OCI-LY1 (cell line): ENCODE measurements at regions not wholly inside any gene's neighbourhood (a gene's known extent, or its start where the extent isn't known, plus 50 kb on each side); places are given as distances from the start of the nearest gene placed in this dataset.

Source experiments
- H2AFZ ChIP-seq: fragments of 200-600 bp; sonication (generic), shearing (Covaris generic); 2 replicates; pipeline ENCODE4 v1.6.0; 2014; ENCODE audit warnings: antibody characterized with exemption, mild to moderate bottlenecking, low read length
- H3F3A ChIP-seq: fragments of 200-600 bp; sonication (generic), shearing (Covaris generic); 2 replicates; pipeline ENCODE4 v1.6.0; 2014; ENCODE audit warnings: mild to moderate bottlenecking, antibody characterized with exemption, low read length, moderate library complexity; ENCODE audit not compliant: insufficient read depth
- H3K27ac ChIP-seq: fragments of 200-600 bp; sonication (generic); 2 replicates; pipeline ENCODE4 v1.5.1; 2014; ENCODE audit warnings: low read length, mixed run types, mild to moderate bottlenecking, low read depth; ENCODE audit not compliant: poor library complexity, severe bottlenecking
- H3K27me3 ChIP-seq: fragments of 200-600 bp; sonication (generic); 2 replicates; pipeline ENCODE4 v1.6.0; 2014; ENCODE audit warnings: antibody characterized with exemption, mild to moderate bottlenecking, low read length, moderate library complexity; ENCODE audit not compliant: insufficient read depth
- H3K36me3 ChIP-seq: fragments of 200-600 bp; sonication (generic); 2 replicates; pipeline ENCODE4 v1.6.1; 2014; ENCODE audit warnings: mild to moderate bottlenecking, antibody characterized with exemption, low read length, moderate library complexity, mixed read lengths; ENCODE audit not compliant: insufficient read depth
- H3K4me1 ChIP-seq: fragments of 200-600 bp; sonication (generic); 2 replicates; pipeline ENCODE4 v1.5.1; 2014; ENCODE audit warnings: mild to moderate bottlenecking, low read length, moderate library complexity; ENCODE audit not compliant: insufficient read depth, severe bottlenecking
- H3K4me2 ChIP-seq: fragments of 200-600 bp; sonication (generic), shearing (Covaris generic); 2 replicates; pipeline ENCODE4 v1.6.1; 2014; ENCODE audit warnings: low read length
- H3K4me3 ChIP-seq: fragments of 200-600 bp; sonication (generic); 2 replicates; pipeline ENCODE4 v1.5.1; 2014; ENCODE audit warnings: low read length, low read depth, mild to moderate bottlenecking, mixed read lengths; ENCODE audit not compliant: poor library complexity, severe bottlenecking
- H3K79me2 ChIP-seq: fragments of 200-600 bp; shearing (Covaris generic); 2 replicates; pipeline ENCODE4 v1.6.1; 2016; ENCODE audit warnings: mixed run types, low read length, mixed read lengths; ENCODE audit not compliant: insufficient read depth
- H3K9ac ChIP-seq: fragments of 200-600 bp; sonication (generic), shearing (Covaris generic); 2 replicates; pipeline ENCODE4 v1.6.1; 2014; ENCODE audit warnings: mild to moderate bottlenecking, low read length, mixed read lengths
- H3K9me2 ChIP-seq: fragments of 200-600 bp; sonication (generic), shearing (Covaris generic); 2 replicates; pipeline ENCODE4 v1.6.1; 2014; ENCODE audit warnings: low read depth, mild to moderate bottlenecking, low read length, mixed read lengths
- H3K9me3 ChIP-seq: fragments of 200-600 bp; shearing (Covaris generic); 2 replicates; pipeline ENCODE4 v1.6.1; 2014; ENCODE audit warnings: low read length, mixed read lengths
- H4K20me1 ChIP-seq: fragments of 200-600 bp; sonication (generic), shearing (Covaris generic); 2 replicates; pipeline ENCODE4 v1.6.0; 2016; ENCODE audit warnings: mild to moderate bottlenecking, low read length; ENCODE audit not compliant: insufficient read depth
- EZH2 ChIP-seq: fragments of 200-600 bp; sonication (generic), shearing (Covaris generic); IDR thresholded peaks from 2 replicates; pipeline ENCODE4 v1.8.0; 2017; ENCODE audit warnings: borderline replicate concordance, mixed run types, mild to moderate bottlenecking, antibody characterized with exemption, low read length, moderate library complexity, mixed read lengths
- TF ChIP-seq, protein P1 (sequence below): fragments of 200-600 bp; sonication (generic), shearing (Covaris generic); IDR thresholded peaks from 2 replicates; pipeline ENCODE4 v1.5.1; 2017; ENCODE audit warnings: mild to moderate bottlenecking, antibody characterized with exemption, low read length, moderate library complexity, mixed read lengths

DNA sequence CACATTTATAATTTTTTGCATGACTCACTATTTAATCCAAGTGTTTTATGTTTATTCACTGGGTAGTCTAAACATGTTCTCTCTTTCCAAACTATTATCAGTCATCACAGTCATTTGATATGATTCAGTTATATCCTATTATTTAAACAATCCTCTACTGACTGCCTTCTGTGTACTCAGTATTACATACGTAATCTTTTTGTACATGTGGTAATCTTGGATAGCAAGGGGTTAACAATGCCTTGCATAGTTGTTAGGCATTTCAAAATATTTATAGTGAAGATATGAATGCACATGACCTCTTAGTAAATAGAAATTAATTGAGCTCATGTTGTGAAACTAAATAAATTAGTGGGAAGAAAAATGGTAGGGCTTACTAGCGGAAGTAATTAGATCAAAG lies 379.4 kb upstream of the KIAA1217 start:
- Histone ChIP-seq H3K4me1 (no peaks in the 10 kb centered on the region), H3K36me3 (no peaks in the 10 kb centered on the region), H3K4me3 (no peak overlapping the region), H3K79me2 (no peaks in the 10 kb centered on the region), H3K4me2 (no peak overlapping the region), H3K9ac (no peak overlapping the region), H3K27me3 (no peaks in the 10 kb centered on the region), H3K27ac (no peak overlapping the region), H3K9me3 (no peaks in the 10 kb centered on the region), H3K9me2 (no peaks in the 10 kb centered on the region), H3F3A (no peaks in the 10 kb centered on the region), H4K20me1 (no peaks in the 10 kb centered on the region), H2AFZ (no peak overlapping the region)
- TF ChIP-seq, protein P1, sequence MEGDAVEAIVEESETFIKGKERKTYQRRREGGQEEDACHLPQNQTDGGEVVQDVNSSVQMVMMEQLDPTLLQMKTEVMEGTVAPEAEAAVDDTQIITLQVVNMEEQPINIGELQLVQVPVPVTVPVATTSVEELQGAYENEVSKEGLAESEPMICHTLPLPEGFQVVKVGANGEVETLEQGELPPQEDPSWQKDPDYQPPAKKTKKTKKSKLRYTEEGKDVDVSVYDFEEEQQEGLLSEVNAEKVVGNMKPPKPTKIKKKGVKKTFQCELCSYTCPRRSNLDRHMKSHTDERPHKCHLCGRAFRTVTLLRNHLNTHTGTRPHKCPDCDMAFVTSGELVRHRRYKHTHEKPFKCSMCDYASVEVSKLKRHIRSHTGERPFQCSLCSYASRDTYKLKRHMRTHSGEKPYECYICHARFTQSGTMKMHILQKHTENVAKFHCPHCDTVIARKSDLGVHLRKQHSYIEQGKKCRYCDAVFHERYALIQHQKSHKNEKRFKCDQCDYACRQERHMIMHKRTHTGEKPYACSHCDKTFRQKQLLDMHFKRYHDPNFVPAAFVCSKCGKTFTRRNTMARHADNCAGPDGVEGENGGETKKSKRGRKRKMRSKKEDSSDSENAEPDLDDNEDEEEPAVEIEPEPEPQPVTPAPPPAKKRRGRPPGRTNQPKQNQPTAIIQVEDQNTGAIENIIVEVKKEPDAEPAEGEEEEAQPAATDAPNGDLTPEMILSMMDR: no peak
- no peak for TF ChIP-seq EZH2

DNA sequence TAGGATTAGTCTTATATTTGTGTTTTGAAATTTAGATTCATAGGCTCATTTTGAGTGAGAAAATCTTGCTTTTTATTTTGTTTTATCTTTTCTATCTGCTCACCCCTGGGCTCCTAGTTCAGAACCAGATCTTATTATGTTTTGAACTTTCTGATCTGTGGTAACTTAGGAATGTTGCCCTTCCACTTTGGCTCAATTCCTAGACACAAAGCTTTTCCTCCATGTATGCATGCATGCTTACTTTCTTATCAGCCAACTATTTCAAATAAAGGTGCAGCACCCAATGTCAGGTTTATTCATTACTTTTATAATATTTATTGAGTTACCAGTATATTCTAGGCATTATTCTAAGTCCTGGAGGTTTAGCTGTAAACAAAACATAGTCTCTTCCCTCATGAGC lies 374.8 kb upstream of the KIAA1217 start:
- Histone ChIP-seq H3K9me3 (no peaks in the 10 kb centered on the region), H3K4me1 (no peaks in the 10 kb centered on the region), H3K27me3 (no peaks in the 10 kb centered on the region), H3K27ac (no peak overlapping the region), H2AFZ (no peak overlapping the region), H3K9ac (no peak overlapping the region), H3K9me2 (no peaks in the 10 kb centered on the region), H3K79me2 (no peaks in the 10 kb centered on the region), H3K36me3 (no peaks in the 10 kb centered on the region), H3F3A (no peaks in the 10 kb centered on the region), H3K4me2 (no peak overlapping the region), H4K20me1 (no peaks in the 10 kb centered on the region), H3K4me3 (no peak overlapping the region)
- no peak for TF ChIP-seq EZH2
- TF ChIP-seq, protein P1: no peak

DNA sequence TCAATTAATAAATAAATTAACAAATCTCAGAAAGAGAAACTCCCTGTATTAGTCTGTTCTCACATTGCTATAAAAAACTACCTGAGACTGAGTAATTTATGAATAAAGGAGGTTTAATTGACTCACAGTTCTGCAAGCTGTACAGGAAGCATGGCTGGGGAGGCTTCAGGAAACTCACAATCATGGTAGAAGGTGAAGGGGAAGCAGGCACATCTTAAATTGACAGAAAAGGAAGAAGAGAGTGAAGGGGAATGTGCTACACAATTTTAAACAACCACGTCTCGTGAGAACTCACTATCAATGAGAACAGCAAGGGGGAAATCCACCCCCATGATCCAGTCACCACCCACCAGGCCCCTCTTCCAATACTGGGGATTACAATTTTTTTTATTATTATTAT lies 358.3 kb upstream of the KIAA1217 start:
- Histone ChIP-seq H3K4me2 (no peak overlapping the region), H3K36me3 (no peaks in the 10 kb centered on the region), H3K27me3 (no peaks in the 10 kb centered on the region), H3K9me3 (no peaks in the 10 kb centered on the region), H3K9ac (no peak overlapping the region), H3K27ac (no peak overlapping the region), H3K4me1 (no peaks in the 10 kb centered on the region), H3F3A (no peaks in the 10 kb centered on the region), H4K20me1 (no peaks in the 10 kb centered on the region), H3K4me3 (no peak overlapping the region), H3K79me2 (no peaks in the 10 kb centered on the region), H2AFZ (no peak overlapping the region), H3K9me2 (no peaks in the 10 kb centered on the region)
- no peak for TF ChIP-seq EZH2
- TF ChIP-seq, protein P1: no peak
